Keratinocyte (primary cell): ENCODE measurements at regions not wholly inside any gene's neighbourhood (a gene's known extent, or its start where the extent isn't known, plus 50 kb on each side); places are given as distances from the start of the nearest gene placed in this dataset.

ENCODE experiments used
- EZH2 ChIP-seq: IDR thresholded peaks from one replicate; pipeline ENCODE4 v1.6.1; 2012; ENCODE audit warnings: inconsistent platforms, mild to moderate bottlenecking, low read length, moderate library complexity
- TF ChIP-seq, protein P1 (sequence below), 3 experiments: IDR thresholded peaks in 1 of 3; conservative IDR thresholded peaks in 1 of 3; optimal IDR thresholded peaks in 1 of 3; 2 replicates in 2 of 3; 3 replicates in 1 of 3; pipeline versions ENCODE3 to v1.5.1; 2011; ENCODE audit warnings: low read length in 3 of 3, mild to moderate bottlenecking in 3 of 3, moderate library complexity in 2 of 3, control low read depth in 1 of 3, inconsistent platforms in 1 of 3; ENCODE audit not compliant: insufficient read depth in 2 of 3; ENCODE audit errors: extremely low read depth in 1 of 3

DNA sequence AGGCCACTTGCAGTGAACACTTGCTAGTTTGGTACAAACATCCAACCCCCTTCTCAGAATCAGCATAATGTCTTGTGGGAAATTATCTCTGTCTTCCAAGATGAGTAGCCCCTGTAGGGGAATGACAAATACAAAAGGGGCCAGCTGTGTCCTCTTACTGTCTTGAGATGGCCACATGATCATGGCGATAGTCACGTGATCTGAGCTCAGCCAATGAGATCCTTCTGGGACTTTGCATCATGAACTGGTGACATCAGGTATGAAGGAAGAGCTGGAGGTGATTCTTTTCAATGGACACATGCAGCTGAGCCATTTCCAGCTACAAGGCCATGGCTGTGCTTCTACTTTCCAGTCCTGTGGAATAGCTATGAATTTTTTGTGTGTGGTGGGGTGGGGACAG lies 206.3 kb downstream of the IRX1 start:
- TF ChIP-seq, protein P1, sequence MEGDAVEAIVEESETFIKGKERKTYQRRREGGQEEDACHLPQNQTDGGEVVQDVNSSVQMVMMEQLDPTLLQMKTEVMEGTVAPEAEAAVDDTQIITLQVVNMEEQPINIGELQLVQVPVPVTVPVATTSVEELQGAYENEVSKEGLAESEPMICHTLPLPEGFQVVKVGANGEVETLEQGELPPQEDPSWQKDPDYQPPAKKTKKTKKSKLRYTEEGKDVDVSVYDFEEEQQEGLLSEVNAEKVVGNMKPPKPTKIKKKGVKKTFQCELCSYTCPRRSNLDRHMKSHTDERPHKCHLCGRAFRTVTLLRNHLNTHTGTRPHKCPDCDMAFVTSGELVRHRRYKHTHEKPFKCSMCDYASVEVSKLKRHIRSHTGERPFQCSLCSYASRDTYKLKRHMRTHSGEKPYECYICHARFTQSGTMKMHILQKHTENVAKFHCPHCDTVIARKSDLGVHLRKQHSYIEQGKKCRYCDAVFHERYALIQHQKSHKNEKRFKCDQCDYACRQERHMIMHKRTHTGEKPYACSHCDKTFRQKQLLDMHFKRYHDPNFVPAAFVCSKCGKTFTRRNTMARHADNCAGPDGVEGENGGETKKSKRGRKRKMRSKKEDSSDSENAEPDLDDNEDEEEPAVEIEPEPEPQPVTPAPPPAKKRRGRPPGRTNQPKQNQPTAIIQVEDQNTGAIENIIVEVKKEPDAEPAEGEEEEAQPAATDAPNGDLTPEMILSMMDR (optimal IDR thresholded peaks at IDR 0.05 in 1 of 3, IDR thresholded peaks at IDR 0.05 in 1 of 3, conservative IDR thresholded peaks at IDR 0.05 in 1 of 3; ENCODE audit: extremely low read depth in 1 of 3, insufficient read depth in 2 of 3, low read length in 3 of 3): no peak
- TF ChIP-seq EZH2: no peak
